HG03045 (cell line): ENCODE measurements at regions not wholly inside any gene's neighbourhood (a gene's known extent, or its start where the extent isn't known, plus 50 kb on each side); places are given as distances from the start of the nearest gene placed in this dataset.

Experiments
- ATAC-seq: cut with Tn5 transposase; IDR thresholded peaks from one replicate; pipeline ENCODE4 v1.9.1; 2021; ENCODE audit warnings: mild to moderate bottlenecking, moderate library complexity; ENCODE audit not compliant: unreplicated experiment

DNA sequence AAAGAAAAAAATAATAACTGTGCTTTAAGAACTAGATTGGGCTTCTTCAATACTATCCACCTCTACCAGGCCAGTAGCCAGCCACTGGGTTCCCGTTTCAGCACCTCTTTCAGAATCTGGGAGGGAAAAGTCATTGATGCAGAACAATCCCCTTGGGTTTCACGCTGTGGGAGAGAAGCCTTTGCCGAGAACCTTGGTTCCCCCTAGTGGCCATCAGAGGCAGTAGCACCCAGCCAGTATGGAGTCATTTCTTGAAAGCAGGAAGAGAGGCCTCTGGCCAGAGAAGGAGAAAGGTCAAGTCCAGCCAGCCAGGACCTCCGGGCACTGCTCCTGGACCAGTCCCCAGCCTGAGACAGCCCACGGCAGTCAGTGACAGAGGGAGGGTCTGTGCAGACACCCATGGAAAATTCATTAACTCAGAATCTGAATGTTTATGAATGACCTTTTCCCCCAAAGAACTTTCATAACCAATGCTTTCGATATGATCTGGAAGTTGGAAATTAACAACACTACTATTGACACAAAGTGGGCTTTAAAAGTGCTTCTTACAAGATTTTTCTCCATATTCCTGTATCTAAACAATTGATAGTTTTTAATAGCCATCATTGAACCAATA lies 51.2 kb upstream of the CDH5 start:
- no peak for ATAC-seq

GRCh38 chr16:66311306-66311705 lies 55.2 kb upstream of the CDH5 start:
- no peak for ATAC-seq

DNA sequence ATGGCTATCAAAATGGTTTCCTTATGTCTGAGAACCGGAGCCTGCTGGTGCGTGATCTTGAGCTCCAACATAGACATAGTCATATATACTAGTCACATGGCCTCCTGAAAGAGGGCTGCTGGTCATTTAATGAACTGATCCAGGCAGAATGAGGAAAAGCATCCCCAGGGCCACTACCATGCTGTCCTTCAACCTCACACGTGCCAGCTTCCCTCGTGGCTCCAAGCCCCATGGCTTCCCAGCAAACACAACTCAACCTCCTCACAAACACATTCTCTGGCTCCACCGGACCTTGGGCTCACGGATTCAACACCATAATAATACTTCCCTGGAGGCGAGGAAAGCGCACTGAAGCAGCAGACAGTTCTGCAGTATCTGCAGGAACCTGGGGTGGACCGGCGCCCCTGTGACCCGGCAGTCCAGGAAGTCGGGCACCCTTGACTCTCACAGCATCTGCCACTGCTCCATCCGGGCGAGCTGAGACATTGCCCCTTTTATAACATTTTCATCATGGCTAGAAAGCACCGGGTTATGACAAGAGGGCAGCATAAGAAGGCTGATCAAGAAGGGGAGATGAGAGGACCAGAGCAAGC lies 57.2 kb upstream of the CDH5 start:
- no peak for ATAC-seq

GRCh38 chr16:66308096-66308495 lies 58.4 kb upstream of the CDH5 start:
- ATAC-seq: no peak

DNA sequence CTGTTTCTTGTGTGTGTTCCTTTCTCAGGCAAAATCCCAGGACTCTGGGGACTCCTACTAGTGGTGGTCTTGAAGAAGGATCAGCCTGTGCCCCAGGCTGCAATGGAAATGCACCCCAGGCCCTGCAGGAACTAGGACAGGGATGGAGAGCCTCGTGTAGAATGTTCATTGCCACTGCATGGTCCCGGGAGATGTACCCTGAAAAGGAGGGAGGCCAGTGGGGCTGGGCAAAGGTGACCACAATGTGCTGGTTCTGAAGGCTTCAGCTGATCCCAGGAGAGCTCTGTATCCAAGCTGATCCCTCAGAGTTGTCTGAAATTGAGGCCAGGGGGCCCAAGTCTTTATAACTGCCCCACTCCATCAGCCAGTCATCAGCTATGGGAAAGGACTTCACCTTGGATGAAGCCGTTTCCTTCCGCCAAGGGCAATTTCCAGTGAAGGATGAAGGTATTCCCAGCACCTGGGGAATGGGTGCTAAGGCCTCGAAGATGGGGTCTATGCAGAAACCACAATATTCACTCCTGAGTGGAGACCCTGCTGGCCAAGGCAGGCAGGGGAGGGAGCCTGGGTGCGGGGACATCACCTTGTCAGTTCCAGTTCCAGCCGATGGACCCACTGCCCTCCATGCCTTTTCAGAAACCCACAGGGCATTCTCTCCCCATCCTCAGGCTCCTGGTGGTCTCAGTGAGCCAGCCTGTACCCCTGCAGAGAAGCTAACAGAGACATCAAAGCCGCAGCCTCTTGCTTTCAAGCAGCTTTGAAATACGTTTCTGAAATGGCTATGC lies 59.9 kb upstream of the CDH5 start:
- ATAC-seq: no peak

DNA sequence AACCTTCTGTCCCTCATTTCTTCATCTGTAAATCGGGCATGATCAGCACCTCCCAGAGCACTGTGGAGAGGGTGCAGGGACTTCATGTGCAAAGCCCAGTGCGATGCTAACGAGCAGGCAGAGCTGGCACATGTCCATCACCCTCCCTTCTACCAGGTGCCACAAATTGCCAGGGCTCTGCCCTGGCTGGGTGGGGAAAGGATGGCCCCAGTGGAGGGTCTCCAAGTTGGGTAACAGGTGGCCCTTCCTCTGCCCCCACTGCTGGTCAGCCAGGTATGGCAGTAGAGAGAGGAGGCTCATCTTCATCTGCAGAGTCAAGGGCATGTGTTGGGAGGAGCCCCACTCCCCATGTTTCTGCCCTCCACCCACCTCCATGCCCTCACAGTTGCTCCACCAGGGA lies 61.5 kb upstream of the CDH5 start:
- ATAC-seq: no peak

GRCh38 chr16:66304151-66304550 lies 62.3 kb upstream of the CDH5 start:
- ATAC-seq: no peak

- no peak for ATAC-seq
Observed at GRCh38 chr16:66300501-66300900, 66.0 kb upstream of the CDH5 start.

GRCh38 chr16:66300037-66300436 lies 66.5 kb upstream of the CDH5 start:
- ATAC-seq: no peak

GRCh38 chr16:66299349-66299748 lies 67.1 kb upstream of the CDH5 start:
- no peak for ATAC-seq

DNA sequence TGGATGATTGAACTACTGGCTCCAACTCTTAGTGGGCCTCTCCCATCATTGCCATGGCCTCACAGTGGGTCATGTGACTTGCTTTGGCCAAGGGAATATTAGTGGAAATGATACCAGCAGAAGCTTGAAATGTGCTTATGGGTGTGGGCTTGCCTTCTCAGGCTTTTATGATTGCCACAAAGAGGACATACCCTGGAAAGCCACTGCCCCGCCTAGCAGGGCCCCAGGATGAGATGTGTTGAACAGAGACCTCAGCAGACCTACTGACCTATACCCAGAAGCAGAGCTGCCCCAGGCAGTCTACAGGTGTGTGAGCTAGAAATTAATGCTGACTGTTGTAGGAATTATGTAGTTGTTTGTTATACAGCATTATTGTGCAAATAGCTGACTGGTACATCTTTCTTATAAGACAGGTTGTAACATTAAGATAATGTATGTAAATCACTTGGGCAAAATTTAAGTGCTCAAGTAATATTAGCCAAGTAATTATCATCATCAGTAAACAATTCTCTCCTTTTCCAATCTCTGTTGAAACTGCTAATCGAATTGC lies 67.8 kb upstream of the CDH5 start:
- ATAC-seq: no peak

GRCh38 chr16:66298006-66298405 lies 68.5 kb upstream of the CDH5 start:
- ATAC-seq: no peak

- no peak for ATAC-seq
Observed at GRCh38 chr16:66296591-66296990, 69.9 kb upstream of the CDH5 start.

GRCh38 chr16:66295761-66296546 lies 70.5 kb upstream of the CDH5 start:
- ATAC-seq: no peak

- no peak for ATAC-seq
Observed at GRCh38 chr16:66295213-66295612, 71.3 kb upstream of the CDH5 start.

GRCh38 chr16:66294507-66294906 lies 72.0 kb upstream of the CDH5 start:
- ATAC-seq: no peak

- ATAC-seq: no peak
Observed at GRCh38 chr16:66293932-66294331, 72.6 kb upstream of the CDH5 start.

GRCh38 chr16:66293207-66293735 lies 73.2 kb upstream of the CDH5 start:
- no peak for ATAC-seq

- no peak for ATAC-seq
Observed at GRCh38 chr16:66292241-66292935, 74.1 kb upstream of the CDH5 start.

DNA sequence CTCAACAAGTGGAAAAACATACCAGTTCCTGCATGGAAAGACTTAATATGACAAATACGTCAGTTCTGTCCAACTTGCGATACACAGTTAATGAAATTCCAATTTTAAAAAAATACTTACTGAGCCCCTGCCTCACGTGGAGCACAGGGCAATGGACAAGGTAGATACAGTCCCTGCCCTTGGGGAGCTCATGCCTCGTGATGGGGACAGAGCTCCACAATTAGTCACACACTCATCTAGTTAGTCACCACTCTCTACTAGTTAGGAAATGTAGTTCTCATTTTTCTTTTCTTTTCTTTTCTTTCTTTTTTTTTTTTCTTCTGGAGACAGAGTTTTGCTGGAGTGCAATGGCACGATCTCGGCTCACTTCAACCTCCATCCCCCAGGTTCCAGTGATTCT lies 74.7 kb upstream of the CDH5 start:
- ATAC-seq: no peak
